Kasumi-1 (cell line): ENCODE measurements at regions not wholly inside any gene's neighbourhood (a gene's known extent, or its start where the extent isn't known, plus 50 kb on each side); places are given as distances from the start of the nearest gene placed in this dataset.
"Not testable (repeated sequence)": the region's sequence is repeated elsewhere in the genome, so short reads cannot be mapped to it uniquely, and the experiment has no call there.

Experiments used
- DNase-seq, 2 experiments: peaks; one replicate each; lab custom pipeline; 2025; lab: John Stamatoyannopoulos, UW

GRCh38 chr4:104549736-104550135, 55.0 kb upstream of the CXXC4 start:
- DNase-seq = no peak

GRCh38 chr4:104559502-104559901, 64.8 kb upstream of the CXXC4 start:
- DNase-seq = no peak

- DNase-seq = no peak
These were observed 76.6 kb upstream of the CXXC4 start for GRCh38 chr4:104571341-104571740.

- no peak for DNase-seq
These were observed 79.7 kb upstream of the CXXC4 start for GRCh38 chr4:104574371-104574770.

- DNase-seq = no peak
These were observed 80.6 kb upstream of the CXXC4 start for GRCh38 chr4:104575278-104575677.

- DNase-seq = no peak
These were observed 82.7 kb upstream of the CXXC4 start for GRCh38 chr4:104577405-104577804.

GRCh38 chr4:104581476-104581875, 86.8 kb upstream of the CXXC4 start:
- not testable (repeated sequence) for DNase-seq

GRCh38 chr4:104582056-104582455, 87.4 kb upstream of the CXXC4 start:
- DNase-seq = not testable (repeated sequence)

- no peak for DNase-seq
These were observed 94.7 kb upstream of the CXXC4 start for GRCh38 chr4:104589264-104589868.

- DNase-seq = no peak
These were observed 96.8 kb upstream of the CXXC4 start for GRCh38 chr4:104591510-104591911.

- no peak for DNase-seq
These were observed 97.5 kb upstream of the CXXC4 start for GRCh38 chr4:104592183-104592582.

- no peak for DNase-seq
These were observed 98.3 kb upstream of the CXXC4 start for GRCh38 chr4:104593019-104593418.

- no peak for DNase-seq
These were observed 101.5 kb upstream of the CXXC4 start for GRCh38 chr4:104596189-104596588.

GRCh38 chr4:104615496-104615895, 120.8 kb upstream of the CXXC4 start:
- DNase-seq = no peak

GRCh38 chr4:104615926-104616325, 121.2 kb upstream of the CXXC4 start:
- DNase-seq = no peak

- DNase-seq = no peak
These were observed 121.7 kb upstream of the CXXC4 start for GRCh38 chr4:104616401-104616820.

- DNase-seq = no peak
These were observed 131.0 kb upstream of the CXXC4 start for GRCh38 chr4:104625706-104626105.

- no peak for DNase-seq
These were observed 134.9 kb upstream of the CXXC4 start for GRCh38 chr4:104629601-104630000.

- no peak for DNase-seq
These were observed 135.6 kb upstream of the CXXC4 start for GRCh38 chr4:104630272-104630671.

- no peak for DNase-seq
These were observed 136.3 kb upstream of the CXXC4 start for GRCh38 chr4:104631000-104631399.

GRCh38 chr4:104641418-104641817, 146.7 kb upstream of the CXXC4 start:
- no peak for DNase-seq

- no peak for DNase-seq
These were observed 147.8 kb upstream of the CXXC4 start for GRCh38 chr4:104642521-104642920.

- no peak for DNase-seq
These were observed 149.1 kb upstream of the CXXC4 start for GRCh38 chr4:104643805-104644204.

- no peak for DNase-seq
These were observed 154.9 kb upstream of the CXXC4 start for GRCh38 chr4:104649631-104650030.

GRCh38 chr4:104662269-104662668, 167.6 kb upstream of the CXXC4 start:
- DNase-seq = not testable (repeated sequence)
